Cardiac muscle cell (in vitro differentiated cells and primary cell): ENCODE measurements at regions not wholly inside any gene's neighbourhood (a gene's known extent, or its start where the extent isn't known, plus 50 kb on each side); places are given as distances from the start of the nearest gene placed in this dataset.

Source experiments
- DNase-seq, 2 donors: peaks; one replicate each; pipeline versions ENCODE4 v3.0.0 to v3.0.0-alpha.2; 2010 to 2017; ENCODE audit warnings: low read depth in 1 of 2, low spot score in 1 of 2
- H3K27ac ChIP-seq: fragments of 200-600 bp; sonication (generic); 2 replicates; pipeline ENCODE4 v1.5.1; 2016
- H3K27me3 ChIP-seq: fragments of 200-600 bp; sonication (generic); 2 replicates; pipeline ENCODE4 v1.6.0; 2016; ENCODE audit warnings: control low read depth
- H3K36me3 ChIP-seq: fragments of 200-600 bp; sonication (generic); 2 replicates; pipeline ENCODE4 v1.5.1; 2016; ENCODE audit warnings: control low read depth
- H3K4me1 ChIP-seq: fragments of 200-600 bp; sonication (generic); 2 replicates; pipeline ENCODE4 v1.8.1; 2017; ENCODE audit warnings: low read depth, mild to moderate bottlenecking, mixed run types
- H3K4me3 ChIP-seq: fragments of 200-600 bp; sonication (generic); 2 replicates; pipeline ENCODE4 v1.5.1; 2016; ENCODE audit warnings: mild to moderate bottlenecking
- H3K9me3 ChIP-seq: fragments of 200-600 bp; sonication (generic); 2 replicates; pipeline ENCODE4 v1.5.1; 2017; ENCODE audit warnings: low read depth, mild to moderate bottlenecking, control low read depth
- CTCF ChIP-seq: IDR thresholded peaks from 2 replicates; pipeline ENCODE4 v1.5.1; 2012; ENCODE audit warnings: low read depth, mild to moderate bottlenecking, low read length

DNA sequence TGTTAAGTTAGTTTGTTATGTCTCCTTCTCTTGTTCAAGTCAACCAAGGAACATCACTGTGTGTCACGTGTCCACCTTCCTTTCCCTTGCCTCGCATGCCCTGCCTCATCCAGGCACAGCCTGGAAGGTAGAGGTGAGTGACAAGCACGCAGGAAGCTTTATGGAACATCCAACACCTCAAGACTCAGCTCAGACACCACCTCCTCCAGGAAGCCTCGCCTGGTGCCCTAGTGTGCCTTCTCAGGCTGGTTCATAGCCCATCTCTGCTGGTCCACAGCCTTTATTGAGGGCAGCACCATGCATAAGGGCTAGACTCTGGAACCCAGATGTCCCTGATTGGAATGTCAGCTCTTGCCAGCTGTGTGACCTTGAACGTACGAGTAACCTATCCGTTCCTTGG, 224.3 kb downstream of the ANKRD60 start:
- peaks cover 26% of the 10 kb centered on the region for H3K27me3 ChIP-seq
- no peaks in the 10 kb centered on the region for H3K36me3 ChIP-seq
- no peak overlapping the region for H3K4me3 ChIP-seq
- DNase-seq = no peak
- H3K27ac ChIP-seq = no peak overlapping the region
- no peaks in the 10 kb centered on the region for H3K4me1 ChIP-seq
- TF ChIP-seq CTCF = no peak
- no peaks in the 10 kb centered on the region for H3K9me3 ChIP-seq

DNA sequence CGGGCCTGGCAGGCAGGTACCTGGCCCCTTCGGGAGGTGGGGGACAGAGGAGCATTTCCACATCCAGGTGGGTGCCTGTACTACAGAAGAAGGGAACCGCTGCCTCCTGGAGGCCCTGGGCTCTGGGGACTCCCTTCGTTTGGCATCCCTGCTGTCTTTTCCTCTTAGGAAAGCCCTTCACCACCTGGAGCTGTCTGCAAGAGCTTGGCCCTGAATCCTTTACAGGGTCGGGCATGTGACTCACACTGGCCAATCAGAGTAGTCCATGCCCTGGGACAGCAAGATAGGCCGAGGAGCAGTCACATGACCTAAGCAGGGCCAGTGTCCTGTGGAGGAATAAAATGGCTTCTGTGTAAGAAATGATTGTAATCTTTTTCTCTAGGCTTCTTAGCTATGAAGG, 224.9 kb downstream of the ANKRD60 start:
- Histone ChIP-seq H3K27me3 (peaks cover 26% of the 10 kb centered on the region), H3K36me3 (no peaks in the 10 kb centered on the region), H3K9me3 (no peaks in the 10 kb centered on the region), H3K27ac (no peak overlapping the region), H3K4me1 (no peaks in the 10 kb centered on the region), H3K4me3 (no peak overlapping the region)
- TF ChIP-seq CTCF = no peak
- no peak for DNase-seq

- no peaks in the 10 kb centered on the region for H3K9me3 ChIP-seq
- no peak for DNase-seq
- H3K36me3 ChIP-seq = no peaks in the 10 kb centered on the region
- no peaks in the 10 kb centered on the region for H3K4me1 ChIP-seq
- H3K27me3 ChIP-seq = peaks cover 25% of the 10 kb centered on the region
- H3K27ac ChIP-seq = no peak overlapping the region
- no peak for TF ChIP-seq CTCF
- no peak overlapping the region for H3K4me3 ChIP-seq
Measured at GRCh38 chr20:58002901-58003300, 225.6 kb downstream of the ANKRD60 start.

GRCh38 chr20:58001946-58002345, 226.5 kb downstream of the ANKRD60 start:
- H3K27ac ChIP-seq = no peak overlapping the region
- no peak for DNase-seq
- peaks cover 24% of the 10 kb centered on the region for H3K27me3 ChIP-seq
- TF ChIP-seq CTCF = no peak
- H3K4me1 ChIP-seq = no peaks in the 10 kb centered on the region
- H3K4me3 ChIP-seq = no peak overlapping the region
- no peaks in the 10 kb centered on the region for H3K36me3 ChIP-seq
- no peaks in the 10 kb centered on the region for H3K9me3 ChIP-seq

GRCh38 chr20:58001381-58001780, 227.1 kb downstream of the ANKRD60 start:
- no peaks in the 10 kb centered on the region for H3K4me1 ChIP-seq
- H3K27me3 ChIP-seq = peaks cover 24% of the 10 kb centered on the region
- H3K27ac ChIP-seq = no peak overlapping the region
- H3K9me3 ChIP-seq = no peaks in the 10 kb centered on the region
- H3K4me3 ChIP-seq = no peak overlapping the region
- H3K36me3 ChIP-seq = no peaks in the 10 kb centered on the region
- TF ChIP-seq CTCF = no peak
- DNase-seq = no peak

DNA sequence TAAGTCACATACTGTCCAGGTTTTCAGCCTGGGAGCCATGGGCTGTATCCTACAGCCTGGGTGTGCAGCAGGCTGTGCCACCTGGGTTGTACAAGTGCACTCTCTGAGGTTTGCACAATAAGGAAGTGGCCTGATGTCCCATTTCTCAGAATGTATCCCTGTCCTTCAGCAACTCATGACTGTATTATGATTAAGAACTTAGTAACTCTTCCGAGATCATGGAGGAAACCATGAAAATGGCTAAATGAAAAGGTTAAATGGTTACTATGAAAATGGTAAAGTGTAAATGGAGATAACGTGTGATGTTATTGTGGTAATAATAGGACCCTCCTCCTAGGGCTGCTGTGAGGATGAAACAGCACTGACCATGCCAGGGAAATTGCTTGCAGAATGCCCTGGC, 227.6 kb downstream of the ANKRD60 start:
- no peak overlapping the region for H3K27ac ChIP-seq
- TF ChIP-seq CTCF = no peak
- no peaks in the 10 kb centered on the region for H3K9me3 ChIP-seq
- H3K36me3 ChIP-seq = no peaks in the 10 kb centered on the region
- no peak for DNase-seq
- no peak overlapping the region for H3K4me3 ChIP-seq
- H3K4me1 ChIP-seq = no peaks in the 10 kb centered on the region
- H3K27me3 ChIP-seq = peaks cover 27% of the 10 kb centered on the region
